Embryonic facial prominence (tissue), 1 donor: ENCODE measurements at regions not wholly inside any gene's neighbourhood (a gene's known extent, or its start where the extent isn't known, plus 50 kb on each side); places are given as distances from the start of the nearest gene placed in this dataset.
"Not testable (repeated sequence)": the region's sequence is repeated elsewhere in the genome, so short reads cannot be mapped to it uniquely, and the experiment has no call there.

Experiments
- DNase-seq: peaks from one replicate; pipeline ENCODE4 v3.0.0-alpha.2; 2016; ENCODE audit errors: extremely low spot score

DNA sequence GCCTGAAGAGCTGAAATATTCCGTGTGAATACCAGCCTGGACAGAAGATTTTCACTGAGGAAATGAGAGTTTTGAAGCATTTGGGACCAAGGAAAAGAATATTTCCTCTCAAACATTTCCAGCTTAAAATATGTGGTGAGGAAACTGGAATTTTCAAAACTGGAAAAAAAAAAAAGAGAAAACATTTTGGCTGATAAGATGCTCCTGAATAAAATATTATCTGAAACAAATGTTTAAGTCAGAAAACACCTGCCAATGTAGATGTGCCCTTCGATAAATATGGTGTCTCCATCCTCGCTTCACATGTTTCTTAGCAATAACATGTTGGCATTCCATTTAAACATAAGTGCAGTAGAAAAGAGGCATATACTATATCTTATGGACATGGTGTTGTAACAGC lies 567.0 kb downstream of the PRKD1 start:
- DNase-seq, result no peak

DNA sequence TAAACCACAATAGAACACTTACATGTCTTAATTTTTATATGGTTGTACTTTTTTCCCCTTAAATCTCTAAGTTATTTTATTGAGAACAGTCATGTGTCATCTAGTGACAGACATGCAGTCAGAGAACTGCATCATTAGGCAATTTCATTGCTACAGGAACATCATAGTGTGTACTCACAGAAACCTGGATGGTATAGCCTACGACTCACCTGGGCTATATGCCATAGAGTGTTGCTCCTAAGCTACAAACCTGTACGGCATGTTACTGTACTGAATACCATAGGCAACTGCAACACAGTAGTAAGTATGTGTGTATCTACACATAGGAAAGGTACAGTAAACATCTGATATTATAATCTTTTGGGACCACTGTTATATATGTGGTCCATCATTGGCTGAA lies 557.6 kb downstream of the PRKD1 start:
- DNase-seq, result no peak

DNA sequence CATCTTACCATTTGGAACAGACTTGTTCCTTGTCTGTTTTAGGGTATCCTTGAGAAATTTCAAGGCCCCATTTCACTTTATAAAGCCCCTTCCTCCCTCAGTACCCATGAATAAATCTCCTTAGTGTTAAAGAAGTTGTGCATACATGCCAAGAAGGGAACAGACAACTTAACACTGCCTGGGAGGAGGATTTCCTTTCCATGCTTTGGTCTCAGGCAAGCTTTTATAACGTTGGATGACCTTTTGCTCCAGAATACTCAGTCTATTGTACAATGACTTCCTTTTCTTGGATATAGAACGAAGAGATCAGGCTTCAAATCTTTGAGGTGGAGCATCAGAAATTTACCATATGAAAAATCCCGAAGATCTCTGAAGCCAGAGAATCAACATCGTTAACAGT lies 551.4 kb downstream of the PRKD1 start:
- no peak for DNase-seq

DNA sequence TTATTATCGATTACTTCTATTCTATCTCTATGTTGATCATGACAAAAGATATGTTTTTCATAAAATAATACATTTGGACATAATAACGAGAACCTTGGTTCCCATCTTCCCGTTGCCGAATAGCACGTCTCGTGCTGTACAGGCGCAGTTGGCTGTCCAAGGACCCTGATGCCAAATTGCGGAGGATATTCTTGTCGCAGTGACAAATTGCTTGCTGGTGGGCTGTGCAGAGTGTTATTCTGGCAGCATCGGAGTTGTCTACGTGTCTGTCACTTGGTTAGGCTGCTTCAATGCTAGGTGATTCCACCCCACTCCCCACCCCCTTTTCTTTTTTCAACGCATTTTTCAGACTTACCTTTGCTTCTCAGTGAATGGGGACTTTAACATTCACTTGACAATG lies 546.8 kb downstream of the PRKD1 start:
- DNase-seq, result no peak

DNA sequence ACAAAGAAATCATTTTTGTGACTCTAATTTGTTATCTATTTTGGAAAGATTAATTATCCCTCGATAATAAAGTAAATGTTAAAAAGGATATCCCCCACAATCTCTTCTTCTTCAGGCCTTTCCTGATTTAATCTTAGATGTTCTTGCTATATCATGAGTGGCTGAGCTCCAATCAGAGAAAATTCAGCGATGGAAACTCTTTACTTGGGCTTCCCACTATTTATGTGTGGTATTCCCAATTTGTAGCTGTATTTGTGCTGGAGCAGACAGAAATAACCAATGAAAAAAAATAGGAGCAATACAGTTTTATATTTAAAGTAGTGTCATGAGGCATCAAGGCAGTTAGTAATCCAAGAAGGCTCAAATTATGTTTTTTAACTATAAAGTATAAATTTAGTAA lies 539.1 kb downstream of the PRKD1 start:
- DNase-seq, result no peak

DNA sequence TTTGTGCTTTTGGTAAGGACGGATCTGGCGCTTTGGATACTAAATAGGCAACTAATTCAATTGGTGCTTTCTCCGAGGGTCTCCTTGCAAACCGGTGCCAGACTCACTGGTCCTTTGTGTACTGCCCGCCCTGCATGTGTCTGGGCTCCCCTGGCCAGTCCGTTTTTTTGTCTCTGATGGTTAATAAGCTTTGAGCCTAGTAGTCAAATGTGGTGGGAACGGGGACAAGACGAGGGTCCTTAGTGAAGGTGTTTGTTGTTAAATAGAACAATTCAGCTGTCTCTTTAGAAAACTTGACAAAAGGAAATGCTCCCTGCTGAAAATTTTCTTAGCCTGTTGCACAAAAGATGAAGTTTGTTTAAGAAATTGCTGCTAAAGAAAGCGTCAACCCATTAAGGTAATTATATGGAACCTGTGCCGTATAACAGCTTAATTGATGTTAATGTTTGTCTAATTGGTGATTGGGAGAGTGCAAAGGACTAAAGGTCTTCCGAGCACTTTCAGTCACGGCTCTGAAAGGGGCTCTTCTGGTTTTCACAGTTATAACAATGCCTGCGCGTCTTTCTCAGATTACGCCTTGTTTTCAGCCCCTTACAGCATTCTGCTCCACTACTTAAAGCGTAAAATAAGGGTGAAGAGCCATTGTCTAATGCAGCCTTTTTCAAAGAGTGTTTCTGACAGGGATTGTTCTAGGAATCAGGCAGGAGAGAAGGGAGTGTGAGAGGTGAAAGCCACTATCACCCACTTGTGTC lies 537.4 kb downstream of the PRKD1 start:
- DNase-seq, result no peak

DNA sequence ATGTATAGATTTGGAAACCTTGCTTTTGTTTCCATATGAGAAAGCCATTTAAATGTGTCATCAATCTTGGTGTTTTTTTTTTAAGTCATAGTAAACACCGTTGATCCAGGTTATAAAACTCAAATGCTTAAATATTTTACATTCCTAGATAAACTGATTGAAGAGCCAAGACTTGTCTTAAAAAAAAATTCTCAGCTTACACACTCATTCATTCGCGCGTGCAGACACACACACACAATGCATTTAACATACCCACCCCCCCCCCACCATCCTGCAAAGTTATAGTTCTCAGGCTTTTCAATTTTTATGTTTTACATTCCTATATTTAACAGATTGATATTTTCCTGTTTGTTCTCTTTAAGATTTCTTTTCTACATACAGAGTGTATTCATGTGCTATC lies 536.4 kb downstream of the PRKD1 start:
- no peak for DNase-seq

DNA sequence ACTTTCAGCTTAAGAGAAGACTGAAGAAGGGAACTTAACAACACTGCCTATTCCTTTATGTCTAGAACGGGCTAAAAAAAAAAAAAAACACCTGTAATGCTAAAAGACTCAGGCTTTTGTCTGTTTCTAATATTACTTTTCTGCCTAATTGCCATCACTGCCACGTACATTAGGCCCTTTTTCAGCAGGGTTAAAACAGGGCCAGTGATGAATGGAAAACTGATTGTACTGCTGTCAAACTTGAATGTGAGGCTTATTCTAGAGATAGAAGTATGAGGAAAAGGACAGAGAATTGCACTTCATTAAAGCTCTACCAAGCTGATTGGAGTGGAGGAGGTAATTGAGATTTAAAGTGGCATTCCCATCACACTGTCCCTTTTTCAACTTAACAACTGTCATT lies 535.8 kb downstream of the PRKD1 start:
- no peak for DNase-seq

DNA sequence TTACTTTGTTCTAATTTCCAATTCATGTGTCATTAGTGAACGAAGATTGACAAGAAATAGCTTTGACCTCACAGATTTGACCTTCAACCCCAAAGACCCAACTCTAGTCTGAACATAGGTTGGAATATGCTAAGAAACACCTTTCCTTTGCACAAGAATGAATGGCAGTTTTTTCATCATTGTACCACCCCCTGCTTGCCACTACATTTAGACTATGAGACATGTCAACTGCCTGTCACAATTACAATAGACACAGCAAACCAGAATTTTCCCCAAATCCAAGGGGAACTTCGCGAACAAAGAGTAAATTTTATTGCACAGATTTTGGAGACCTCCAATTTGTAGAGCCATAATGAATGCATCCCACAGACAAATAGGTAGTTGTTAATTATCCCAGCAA lies 535.4 kb downstream of the PRKD1 start:
- DNase-seq, result no peak

DNA sequence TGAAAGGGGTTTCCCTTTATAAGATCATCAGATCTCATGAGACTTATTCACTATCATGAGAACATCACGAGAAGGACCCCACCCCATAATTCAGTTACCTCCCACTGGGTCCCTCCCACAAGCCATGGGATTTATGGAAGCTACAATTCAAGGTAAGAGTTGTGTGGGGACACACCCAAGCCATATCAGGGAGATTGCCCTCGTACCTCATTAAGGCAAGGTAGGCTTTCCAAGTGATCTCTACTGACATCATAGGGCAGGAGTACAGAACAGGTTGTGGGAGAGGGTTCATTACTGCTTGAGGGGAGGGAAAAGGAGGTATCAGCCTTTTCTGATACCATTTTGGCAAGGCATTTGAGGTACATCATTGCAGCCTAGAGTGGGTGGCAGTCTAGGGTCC lies 524.6 kb downstream of the PRKD1 start:
- DNase-seq, result no peak

DNA sequence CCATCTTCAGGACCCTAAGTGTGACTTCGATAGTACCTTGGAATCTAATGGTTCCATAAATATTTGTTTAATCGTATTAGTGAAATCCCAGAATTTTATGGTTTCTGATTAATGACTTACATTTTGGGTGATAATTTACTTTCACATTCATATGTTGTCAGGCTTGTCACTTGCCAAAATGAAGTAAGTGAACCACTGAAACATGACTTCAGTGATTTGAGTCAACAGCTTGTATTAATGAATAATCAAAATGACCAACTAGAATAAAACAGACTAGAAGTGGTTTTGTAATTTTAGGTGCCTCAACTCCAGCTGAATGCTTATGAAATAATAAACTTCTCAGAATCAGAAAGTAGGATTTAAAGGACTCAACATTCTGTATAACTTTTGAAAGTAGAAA lies 517.1 kb downstream of the PRKD1 start:
- no peak for DNase-seq

DNA sequence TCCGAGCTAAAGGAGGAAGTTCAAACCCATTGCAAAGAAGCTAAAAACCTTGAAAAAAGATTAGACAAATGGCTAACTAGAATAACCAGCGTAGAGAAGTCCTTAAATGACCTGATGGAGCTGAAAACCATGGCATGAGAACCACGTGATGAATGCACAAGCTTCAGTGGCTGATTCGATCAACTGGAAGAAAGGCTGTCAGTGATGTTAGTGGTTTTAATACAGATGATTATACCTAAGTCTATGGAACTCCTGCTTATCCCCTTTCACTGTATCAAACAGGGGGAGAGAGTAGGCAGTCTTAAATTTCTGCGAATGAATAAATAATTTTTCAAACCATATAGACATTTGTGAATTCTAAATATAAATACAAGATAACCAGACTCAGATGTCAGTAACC lies 512.7 kb downstream of the PRKD1 start:
- DNase-seq, result not testable (repeated sequence)

DNA sequence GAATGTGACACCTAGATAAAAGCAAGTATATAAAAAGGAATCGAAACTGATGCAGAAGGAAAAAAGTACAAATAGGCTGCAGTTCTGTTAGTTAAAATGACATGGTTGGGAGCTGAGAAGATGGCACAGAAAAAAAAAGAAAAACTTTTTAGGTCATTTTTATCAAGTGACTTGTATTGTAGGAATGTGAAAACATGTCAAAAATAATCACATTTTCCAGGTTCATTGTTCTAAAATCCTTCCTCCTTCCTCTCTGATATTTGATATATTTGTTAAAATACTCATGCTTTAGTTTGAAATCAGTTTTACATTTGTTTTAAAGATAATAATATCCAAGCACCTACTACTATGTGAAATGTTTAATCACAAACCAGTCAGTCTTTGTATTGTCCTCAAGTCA lies 507.9 kb downstream of the PRKD1 start:
- DNase-seq, result no peak

DNA sequence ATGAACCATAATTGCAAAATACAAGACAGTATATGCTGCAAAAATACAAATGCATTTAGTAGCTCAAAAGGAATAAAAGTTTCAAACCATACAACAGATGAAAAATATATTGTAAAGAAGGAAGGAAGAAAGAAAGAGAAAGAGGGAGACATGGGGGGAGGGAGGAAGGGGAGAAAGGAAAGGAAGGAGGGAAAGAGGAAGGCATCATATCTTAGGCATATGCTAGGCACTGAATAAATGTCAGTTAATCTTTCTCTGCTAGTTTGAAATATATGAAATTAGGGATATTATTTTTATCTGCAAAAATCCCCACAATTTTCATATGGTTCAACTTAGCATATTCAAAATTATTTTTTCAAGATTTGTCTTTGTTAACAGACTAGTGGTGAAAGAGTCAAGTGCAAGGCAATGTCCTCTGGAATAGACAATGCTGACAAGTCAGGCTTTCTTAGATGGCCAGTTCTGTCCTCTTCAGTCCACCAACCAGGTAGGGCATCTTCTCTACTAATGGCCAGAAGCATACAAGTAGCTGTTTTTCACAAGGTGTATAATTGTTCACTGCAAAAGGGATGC lies 506.4 kb downstream of the PRKD1 start:
- no peak for DNase-seq

DNA sequence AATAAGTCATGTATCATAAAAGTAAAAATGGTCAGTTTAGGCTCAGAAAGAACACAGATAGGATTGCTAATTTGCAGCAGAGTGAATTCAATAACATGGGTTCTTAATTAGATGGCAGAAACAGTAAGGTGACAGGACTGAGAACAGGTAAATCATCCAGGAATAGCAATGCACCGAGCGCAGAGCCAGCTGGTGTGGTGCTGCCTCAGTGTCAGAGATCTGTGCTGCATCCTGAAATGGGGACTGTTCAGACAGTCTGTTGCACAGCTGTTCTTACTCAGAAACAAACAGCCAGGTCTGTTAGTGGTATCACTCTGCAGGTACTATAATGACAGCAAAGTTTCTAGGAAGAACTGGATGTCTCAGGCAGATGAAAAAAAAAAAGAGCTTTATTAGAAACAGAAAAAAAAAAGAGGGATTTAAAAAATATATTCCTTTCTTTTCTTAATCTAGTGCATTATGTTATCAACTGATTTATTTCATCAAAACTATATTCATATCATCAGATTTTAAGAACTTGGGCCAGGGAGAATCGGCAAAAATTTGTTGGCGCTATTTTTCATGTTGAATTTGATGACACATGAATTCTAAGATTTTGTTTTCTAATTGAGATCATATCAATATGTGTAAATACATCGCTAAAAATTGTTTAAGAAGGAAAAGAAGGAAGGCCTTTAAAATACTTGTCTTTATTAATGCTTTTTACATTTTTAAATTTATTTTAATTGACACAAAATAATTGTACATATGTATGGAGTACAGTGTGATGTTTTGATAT lies 501.8 kb downstream of the PRKD1 start:
- no peak for DNase-seq

DNA sequence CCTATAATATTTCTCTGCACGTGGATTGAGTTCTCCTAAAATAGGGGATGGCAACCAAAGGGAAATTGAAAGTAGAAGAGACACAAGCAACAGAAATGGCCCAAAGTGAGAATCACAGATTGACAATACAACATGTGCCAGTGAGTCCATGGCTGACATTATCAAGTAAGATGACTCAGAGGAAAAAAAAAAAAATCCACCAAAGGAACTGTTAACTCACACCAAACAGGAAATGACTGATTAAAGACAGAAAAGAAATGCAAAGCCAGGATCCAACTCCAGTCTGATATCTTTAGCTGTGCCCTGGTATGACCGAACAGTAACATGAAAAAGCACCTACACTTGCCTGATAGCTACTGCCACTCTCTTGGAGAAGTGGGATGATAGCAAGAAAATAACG lies 485.0 kb downstream of the PRKD1 start:
- DNase-seq, result no peak

DNA sequence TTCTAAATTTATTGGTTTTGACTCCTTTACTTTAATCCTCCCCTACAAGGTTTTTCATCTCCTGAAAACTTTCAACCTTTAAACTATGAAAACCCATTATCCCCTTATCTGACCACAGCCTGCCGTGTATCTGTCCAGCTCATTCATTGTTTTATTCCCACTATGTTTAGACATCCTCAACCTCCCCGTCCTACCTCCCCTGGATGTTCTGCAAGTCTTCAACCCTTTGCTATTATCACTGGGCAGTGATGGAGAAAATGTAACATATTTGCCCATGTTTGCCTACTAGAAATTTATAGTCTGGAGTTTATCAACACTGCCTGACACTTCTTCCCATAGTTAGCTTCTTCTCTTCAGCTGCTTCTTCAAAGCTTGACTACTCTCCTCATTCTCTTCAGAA lies 483.4 kb downstream of the PRKD1 start:
- DNase-seq, result no peak

DNA sequence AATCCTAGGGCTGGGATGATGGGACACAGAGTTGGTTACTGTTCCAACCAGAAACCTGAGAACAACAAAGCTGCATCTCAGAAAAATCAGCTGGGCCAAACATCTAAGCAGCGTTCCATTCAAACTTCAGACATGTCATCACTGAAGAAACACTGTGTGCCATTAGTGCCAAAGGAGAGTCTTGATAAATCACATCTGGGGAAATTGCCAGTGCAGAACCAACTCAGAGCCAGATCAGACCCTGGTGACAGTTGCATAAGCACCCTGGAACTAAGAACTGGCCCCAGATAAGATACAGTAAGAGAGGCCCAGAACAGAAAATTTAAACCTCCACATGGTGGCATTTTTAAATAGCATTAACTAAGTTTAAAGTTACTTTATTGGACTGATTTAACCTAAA lies 482.8 kb downstream of the PRKD1 start:
- no peak for DNase-seq

DNA sequence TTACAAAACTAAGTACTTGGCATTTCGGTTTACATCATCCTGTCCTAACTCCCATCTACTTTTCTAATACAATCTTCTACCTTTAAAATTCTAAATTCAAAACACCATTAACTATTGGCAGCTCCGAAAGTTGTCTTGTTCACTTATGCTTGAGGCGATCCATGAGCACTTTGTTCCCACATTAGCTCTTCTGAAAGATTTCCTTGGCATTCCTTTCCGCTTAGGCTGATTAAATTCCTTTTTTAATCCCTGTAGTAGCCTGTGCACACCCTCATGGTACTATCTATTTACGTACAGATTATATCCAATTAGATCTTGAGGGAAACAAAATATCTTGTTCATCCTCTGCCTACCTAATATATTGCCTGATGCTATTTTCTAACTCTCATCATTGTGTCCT lies 480.7 kb downstream of the PRKD1 start:
- no peak for DNase-seq

DNA sequence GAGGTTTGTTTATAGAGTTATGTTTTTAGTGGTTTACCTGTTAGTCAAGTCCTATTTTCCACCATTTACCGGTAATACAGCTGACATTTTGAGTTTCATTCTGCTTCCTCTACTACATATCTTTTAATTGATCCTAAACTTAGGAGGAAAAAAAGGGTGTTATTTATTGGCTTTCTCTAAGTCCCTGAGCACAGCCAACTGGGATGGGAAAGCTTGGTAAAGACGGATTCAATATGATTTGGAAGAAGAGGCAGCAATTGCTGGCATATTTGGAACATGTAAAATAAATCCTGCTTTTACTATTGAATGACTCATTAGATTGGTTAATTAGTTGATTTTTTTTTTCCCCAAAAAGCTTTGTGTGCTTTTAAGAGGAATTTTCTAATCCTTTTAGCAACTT lies 475.7 kb downstream of the PRKD1 start:
- no peak for DNase-seq

DNA sequence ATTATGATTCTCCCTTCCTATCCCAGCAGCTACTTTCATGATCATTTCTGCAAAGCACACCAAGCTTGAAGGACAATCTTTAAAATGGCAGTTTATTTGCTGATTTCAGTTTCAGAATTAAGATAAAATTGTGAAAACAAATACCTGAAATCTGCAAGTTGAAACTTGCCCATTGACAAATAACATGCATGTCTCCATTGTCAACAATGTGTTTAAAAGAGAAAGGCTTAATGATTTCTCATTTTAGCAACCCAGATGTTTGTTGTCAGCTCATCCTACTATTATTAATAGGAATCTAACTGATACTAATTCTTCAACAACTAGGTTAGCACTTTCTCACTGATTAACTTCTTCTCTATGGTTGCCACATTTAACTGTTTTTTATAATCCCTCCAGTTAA lies 474.6 kb downstream of the PRKD1 start:
- no peak for DNase-seq

DNA sequence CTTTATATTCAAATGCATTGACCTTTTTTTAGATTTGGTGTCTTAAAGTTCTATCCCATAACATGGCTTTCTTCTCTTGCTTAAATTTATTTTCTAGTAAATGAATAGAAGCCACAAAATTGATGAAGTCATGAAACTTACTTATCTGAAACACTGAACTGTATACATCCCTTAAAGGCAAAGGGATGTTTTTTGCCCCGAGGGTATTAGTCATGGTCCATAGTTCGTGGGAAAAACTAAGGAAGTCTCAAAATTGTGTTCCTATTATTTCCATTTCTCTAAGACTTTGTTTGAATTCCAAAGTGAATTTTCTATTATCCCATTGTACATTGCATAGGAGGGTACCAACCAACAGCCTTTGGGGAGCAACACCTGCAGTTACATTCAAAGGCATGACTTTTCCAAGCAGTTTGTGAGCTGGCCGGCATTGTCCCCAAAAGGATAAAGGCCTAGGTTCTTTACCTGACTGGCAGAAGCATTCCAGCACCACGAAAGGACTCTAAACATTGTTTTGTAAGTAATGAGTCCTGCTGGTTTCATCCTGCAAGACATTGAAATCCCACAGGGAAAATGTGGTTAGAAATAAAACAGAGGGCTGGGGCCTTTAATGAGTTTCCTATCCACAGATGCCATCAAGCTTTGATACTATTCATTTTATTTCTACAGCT lies 473.5 kb downstream of the PRKD1 start:
- DNase-seq, result no peak

DNA sequence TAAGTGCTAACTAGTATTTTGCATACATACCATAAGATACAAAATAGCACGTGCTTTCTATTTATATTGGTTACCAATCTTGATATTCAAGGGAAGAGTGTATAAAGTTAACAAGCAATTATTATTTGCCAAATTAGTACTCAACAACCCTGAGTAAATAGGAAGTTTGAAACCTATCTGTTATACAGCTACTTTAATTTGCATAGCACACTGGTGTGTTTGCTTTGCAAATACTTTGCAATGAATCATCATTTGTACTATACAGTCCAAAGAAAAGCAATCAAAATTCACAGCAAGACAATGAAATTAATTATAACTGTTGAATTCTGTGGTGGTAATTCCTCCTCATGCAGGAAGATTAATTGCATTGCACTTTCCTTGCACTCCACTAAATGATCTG lies 469.1 kb downstream of the PRKD1 start:
- no peak for DNase-seq
